IMR-90 (cell line): ENCODE measurements at regions not wholly inside any gene's neighbourhood (a gene's known extent, or its start where the extent isn't known, plus 50 kb on each side); places are given as distances from the start of the nearest gene placed in this dataset.

Experiments
- ATAC-seq: fragments of 200-7000 bp; cut with Tn5 transposase; 2 replicates; pipeline ENCODE4 v1.9.1; 2020; ENCODE audit warnings: low read depth, mild to moderate bottlenecking, moderate library complexity
- BruUV-seq: library from RNA; stranded (reverse); fragments of 400-500 nt; replicated peaks from 2 replicates; lab custom pipeline; 2021; lab: Mats Ljungman, UMichigan
- CTCF ChIA-PET: fragments of 300-600 bp; formaldehyde crosslinking; extraction: SDS; loops from one replicate; lab custom pipeline; 2021; ENCODE audit warnings: antibody characterized with exemption; lab: Yijun Ruan, JAX
- POLR2A ChIA-PET: fragments of 300-600 bp; sonication (Branson Sonifier 250); formaldehyde crosslinking; loops from one replicate; lab custom pipeline; 2022; ENCODE audit warnings: antibody characterized with exemption; ENCODE audit not compliant: unreplicated experiment; lab: Charles Lee
- DNase-seq: peaks from one replicate; pipeline ENCODE4 v3.0.0; 2013
- H2AFZ ChIP-seq: replicated peaks from 2 replicates; pipeline ENCODE3; 2013; ENCODE audit warnings: low read length, mild to moderate bottlenecking; ENCODE audit not compliant: poor library complexity
- H2AK5ac ChIP-seq: 2 replicates; pipeline ENCODE4 v1.6.1; 2013; ENCODE audit warnings: low read depth, low read length, inconsistent platforms
- H2AK9ac ChIP-seq: replicated peaks from 2 replicates; pipeline ENCODE3; 2013; ENCODE audit warnings: mild to moderate bottlenecking, low read depth, low read length, moderate library complexity; ENCODE audit not compliant: poor library complexity
- H2BK120ac ChIP-seq: 2 replicates; pipeline ENCODE4 v1.6.1; 2013; ENCODE audit warnings: low read depth, low read length, inconsistent platforms
- H2BK15ac ChIP-seq: 3 replicates; pipeline ENCODE4 v1.6.1; 2013; ENCODE audit warnings: low read depth, low read length, inconsistent platforms
- H2BK20ac ChIP-seq: 2 replicates; pipeline ENCODE4 v1.6.1; 2013; ENCODE audit warnings: low read depth, mild to moderate bottlenecking, inconsistent platforms, low read length, moderate library complexity
- H2BK5ac ChIP-seq: 2 replicates; pipeline ENCODE4 v1.6.1; 2013; ENCODE audit warnings: mild to moderate bottlenecking, low read depth, low read length, inconsistent platforms; ENCODE audit not compliant: poor library complexity, severe bottlenecking
- H3K14ac ChIP-seq: replicated peaks from 2 replicates; pipeline ENCODE4 v1.6.1; 2013; ENCODE audit warnings: low read depth, low read length, inconsistent platforms
- H3K18ac ChIP-seq: 2 replicates; pipeline ENCODE4 v1.6.1; 2013; ENCODE audit warnings: low read depth, low read length, control low read depth
- H3K23ac ChIP-seq: 2 replicates; pipeline ENCODE4 v1.6.1; 2013; ENCODE audit warnings: low read depth, low read length, inconsistent platforms
- H3K27ac ChIP-seq: 2 replicates; pipeline ENCODE4 v1.5.1; 2013; ENCODE audit warnings: mild to moderate bottlenecking, control low read depth, low read length; ENCODE audit not compliant: insufficient read depth
- H3K27me3 ChIP-seq: 2 replicates; pipeline ENCODE4 v1.6.1; 2013; ENCODE audit warnings: low read length; ENCODE audit not compliant: control insufficient read depth, insufficient read depth
- H3K36me3 ChIP-seq: 2 replicates; pipeline ENCODE4 v1.6.1; 2013; ENCODE audit warnings: low read length, mixed read lengths; ENCODE audit not compliant: control insufficient read depth, insufficient read depth
- H3K4ac ChIP-seq: 2 replicates; pipeline ENCODE4 v1.6.1; 2013; ENCODE audit warnings: low read depth, low read length, inconsistent platforms
- H3K4me1 ChIP-seq: 2 replicates; pipeline ENCODE4 v1.6.1; 2013; ENCODE audit warnings: low read length, mixed read lengths; ENCODE audit not compliant: control insufficient read depth, insufficient read depth
- H3K4me2 ChIP-seq: 2 replicates; pipeline ENCODE4 v1.6.1; 2013; ENCODE audit warnings: low read depth, mild to moderate bottlenecking, control low read depth, low read length, moderate library complexity
- H3K4me3 ChIP-seq: 2 replicates; pipeline ENCODE4 v1.5.1; 2013; ENCODE audit warnings: low read depth, mild to moderate bottlenecking, control low read depth, low read length, moderate library complexity; ENCODE audit not compliant: insufficient read depth
- H3K56ac ChIP-seq: 2 replicates; pipeline ENCODE4 v1.6.1; 2013; ENCODE audit warnings: low read length, inconsistent platforms; ENCODE audit not compliant: insufficient read depth; ENCODE audit errors: extremely low read depth
- H3K79me1 ChIP-seq, 2 experiments: 2 replicates each; pipeline ENCODE4 v1.6.1; 2013; ENCODE audit warnings: low read length in 2 of 2, inconsistent platforms in 1 of 2, low read depth in 1 of 2
- H3K9ac ChIP-seq: 2 replicates; pipeline ENCODE4 v1.6.1; 2013; ENCODE audit warnings: low read depth, low read length, control low read depth
- H3K9me1 ChIP-seq: 2 replicates; pipeline ENCODE4 v1.6.1; 2013; ENCODE audit warnings: low read length, inconsistent platforms; ENCODE audit not compliant: insufficient read depth
- H3K9me3 ChIP-seq: 2 replicates; pipeline ENCODE4 v1.6.1; 2013; ENCODE audit warnings: low read length; ENCODE audit not compliant: control insufficient read depth, insufficient read depth
- H4K20me1 ChIP-seq: 2 replicates; pipeline ENCODE4 v1.6.1; 2013; ENCODE audit warnings: low read length, inconsistent platforms; ENCODE audit not compliant: insufficient read depth
- H4K5ac ChIP-seq: 2 replicates; pipeline ENCODE4 v1.6.1; 2013; ENCODE audit warnings: mild to moderate bottlenecking, low read depth, low read length, control low read depth
- H4K8ac ChIP-seq, 2 experiments: 2 replicates each; pipeline ENCODE4 v1.6.1; 2013; ENCODE audit warnings: low read depth in 2 of 2, low read length in 2 of 2, control low read depth in 1 of 2, inconsistent platforms in 1 of 2
- H4K91ac ChIP-seq: 2 replicates; pipeline ENCODE4 v1.6.1; 2013; ENCODE audit warnings: low read depth, low read length, inconsistent platforms; ENCODE audit not compliant: insufficient read depth
- MAZ ChIP-seq: IDR thresholded peaks from 2 replicates; pipeline ENCODE4 v1.6.1; 2012; ENCODE audit warnings: low read depth, mild to moderate bottlenecking, low read length, improper control_type of control experiment, moderate library complexity, borderline replicate concordance
- RCOR1 ChIP-seq: IDR thresholded peaks from 2 replicates; pipeline ENCODE4 v1.6.1; 2012; ENCODE audit warnings: mild to moderate bottlenecking, low read length, improper control_type of control experiment; ENCODE audit not compliant: insufficient replicate concordance
- RFX5 ChIP-seq: IDR thresholded peaks from 2 replicates; pipeline ENCODE4 v1.8.0; 2012; ENCODE audit warnings: low read depth, mild to moderate bottlenecking, low read length, moderate library complexity
- WGBS, 2 experiments: methylation state at CpG; one replicate each; pipeline versions ENCODE4 v1.1.5 to v1.1.7; 2013; ENCODE audit warnings: missing lambda C conversion rate in 2 of 2; ENCODE audit not compliant: insufficient read length in 1 of 2; ENCODE audit errors: extremely low coverage in 2 of 2; 5-methylcytosine and 5-hydroxymethylcytosine counted together
- dilution Hi-C: fragments of 300-500 bp; cut with HindIII; formaldehyde crosslinking; loops from one replicate; pipeline ENCODE4 v1.14.3; 2018; ENCODE audit warnings: low sequenced_read_pairs; ENCODE audit not compliant: unreplicated experiment
- in situ Hi-C: fragments of 300-500 bp; cut with MboI; formaldehyde crosslinking; loops from 3 replicates; pipeline ENCODE4 v1.14.3; 2019; ENCODE audit warnings: low sequenced_read_pairs, inconsistent platforms, mixed read lengths
- intact Hi-C: fragments of 100-400 bp; cut with micrococcal nuclease; formaldehyde crosslinking; loops from 2 replicates; pipeline ENCODE4 v1.10.0; 2022

DNA sequence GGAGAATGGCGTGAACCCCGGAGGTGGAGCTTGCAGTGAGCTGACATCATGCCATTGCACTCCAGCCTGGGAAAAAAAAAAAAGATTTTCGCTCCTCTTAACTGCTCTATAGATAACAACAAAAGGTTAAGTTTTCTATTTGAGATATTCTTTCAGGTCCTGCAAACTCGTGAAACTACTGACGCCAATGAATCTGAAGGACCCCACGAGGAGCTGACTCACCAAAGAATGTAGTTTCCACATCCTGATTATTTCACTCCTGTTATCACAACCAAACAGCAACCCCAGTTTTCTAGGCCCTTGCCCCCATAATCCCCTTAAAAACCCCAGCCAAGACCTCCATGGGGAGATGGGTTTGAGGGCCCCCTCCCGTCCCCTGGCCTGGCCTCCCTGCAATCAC is 58.7 kb downstream of the OTOR start:
- ChIA-PET CTCF (interaction anchor here (0.6 to 0.7 kb wide), 2 partner anchors 456 to 624 kb away, joined by 3 to 4 read pairs; no protein-coding TSS in a partner anchor), POLR2A (no interaction called here)
- H2AK5ac ChIP-seq, result no peak overlapping the region; the same call in 1 of the 2 replicates
- no peak overlapping the region for H2AFZ ChIP-seq
- no peak overlapping the region; the same call in 1 of the 2 replicates for H3K27ac ChIP-seq
- H3K23ac ChIP-seq, result no peak overlapping the region
- no peak overlapping the region for H2AK9ac ChIP-seq
- TF ChIP-seq RCOR1, result no peak
- no peak for TF ChIP-seq RFX5
- no peak for TF ChIP-seq MAZ
- H3K14ac ChIP-seq, result no peak overlapping the region
- no peaks in the 10 kb centered on the region for H4K20me1 ChIP-seq
- peaks cover 2% of the 10 kb centered on the region; the same call in 1 of the 2 replicates for H3K27me3 ChIP-seq
- no peak overlapping the region for H3K9ac ChIP-seq
- no peak overlapping the region for H4K8ac ChIP-seq
- no peak overlapping the region for H3K4me3 ChIP-seq
- intact Hi-C loops, result loop anchor here (10.0 kb wide), 1 partner anchor 418 kb away; the partner anchor contains the start of gene PCSK2
- H3K36me3 ChIP-seq, result no peaks in the 10 kb centered on the region
- H2BK20ac ChIP-seq, result no peak overlapping the region
- in situ Hi-C loops, result loop anchor here (25.0 kb wide), 1 partner anchor 430 kb away; the partner anchor contains the start of gene PCSK2
- no peak overlapping the region for H3K18ac ChIP-seq
- no peak overlapping the region for H4K5ac ChIP-seq
- no peak overlapping the region for H3K4me2 ChIP-seq
- H3K4me1 ChIP-seq, result no peaks in the 10 kb centered on the region
- H2BK120ac ChIP-seq, result no peak overlapping the region
- H3K56ac ChIP-seq, result no peak overlapping the region
- H2BK15ac ChIP-seq, result no peak overlapping the region
- H4K91ac ChIP-seq, result no peak overlapping the region
- BruUV-seq, result no TSS peak
- no peaks in the 10 kb centered on the region for H3K9me1 ChIP-seq
- WGBS, 2 experiments, result no CpG with 5 or more reads among the region's 7 CpGs
- no peak overlapping the region for H3K4ac ChIP-seq
- no peak overlapping the region for H2BK5ac ChIP-seq
- H3K79me1 ChIP-seq, result no peaks in the 10 kb centered on the region
- ATAC-seq, result no peak
- DNase-seq, result peak; percentile 39
- no peaks in the 10 kb centered on the region; the same call in 1 of the 2 replicates for H3K9me3 ChIP-seq
- dilution Hi-C loops, result loop anchor here (10.0 kb wide), 1 partner anchor 628 kb away; no protein-coding TSS in a partner anchor
